HG02763 (cell line): ENCODE measurements at regions not wholly inside any gene's neighbourhood (a gene's known extent, or its start where the extent isn't known, plus 50 kb on each side); places are given as distances from the start of the nearest gene placed in this dataset.
"Not testable (repeated sequence)": the region's sequence is repeated elsewhere in the genome, so short reads cannot be mapped to it uniquely, and the experiment has no call there.

Source experiments
- ATAC-seq: cut with Tn5 transposase; IDR thresholded peaks from one replicate; pipeline ENCODE4 v1.9.1; 2021; ENCODE audit warnings: mild to moderate bottlenecking, moderate library complexity; ENCODE audit not compliant: unreplicated experiment

DNA sequence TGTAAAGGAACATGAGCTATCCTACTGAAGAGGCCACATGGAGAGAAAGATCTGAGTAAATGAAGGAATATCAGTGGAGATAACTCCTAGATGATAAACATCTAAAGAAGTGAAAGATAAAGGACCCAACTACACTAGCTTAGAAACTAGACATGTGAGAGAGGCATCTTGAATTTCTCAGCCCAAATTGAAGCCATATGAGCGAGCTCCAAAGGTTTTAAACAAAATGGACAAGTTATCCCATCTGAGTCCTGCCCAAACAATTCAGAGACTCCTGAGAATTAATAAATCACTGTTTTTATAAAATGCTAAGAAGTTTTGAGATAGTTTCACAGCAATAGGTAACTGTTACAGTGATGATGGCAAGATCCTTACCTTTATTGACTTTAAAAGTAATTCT lies 438.9 kb downstream of the NAV3 start:
- no peak for ATAC-seq

DNA sequence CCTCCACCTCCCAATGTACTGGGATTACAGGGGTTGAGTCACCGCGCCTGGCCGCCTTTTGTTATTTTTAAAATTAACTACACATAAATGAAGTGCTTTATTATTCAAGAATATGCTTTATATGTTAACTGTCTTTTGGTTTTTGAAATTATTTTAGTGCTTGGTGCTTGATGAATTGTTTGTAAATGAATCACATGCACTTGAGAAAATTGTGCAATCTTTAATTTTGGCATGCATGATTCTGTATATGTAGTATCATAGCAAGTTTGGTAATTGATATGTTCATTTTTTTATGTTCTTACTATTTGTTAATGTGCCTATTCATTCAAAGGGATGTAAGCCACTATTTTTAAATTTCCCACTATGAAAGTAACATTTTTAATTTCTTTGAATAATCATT lies 440.9 kb downstream of the NAV3 start:
- no peak for ATAC-seq

GRCh38 chr12:78275886-78276285 lies 445.2 kb downstream of the NAV3 start:
- ATAC-seq, result no peak

DNA sequence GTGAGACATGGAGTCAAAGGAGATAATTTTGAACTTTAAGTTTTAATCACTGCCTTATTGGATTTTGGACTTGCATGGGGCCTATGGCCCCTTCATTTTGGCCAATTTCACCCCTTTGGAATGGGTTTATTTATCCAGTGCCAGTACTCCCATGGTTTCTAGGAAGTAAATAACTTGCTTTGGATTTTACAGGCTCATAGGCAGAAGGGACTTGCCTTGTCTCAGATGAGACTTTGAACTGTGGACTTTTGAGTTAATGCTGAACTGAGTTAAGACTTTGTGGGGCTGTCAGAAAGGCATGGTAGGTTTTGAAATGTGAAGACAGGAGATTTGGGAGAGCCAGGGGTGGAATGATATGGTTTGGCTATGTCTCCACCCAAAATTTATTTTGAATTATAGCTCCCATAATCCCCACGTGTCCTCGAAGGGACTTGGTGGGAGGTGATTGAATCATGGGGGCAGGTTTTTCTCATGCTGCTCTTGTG lies 448.1 kb downstream of the NAV3 start:
- no peak for ATAC-seq

- no peak for ATAC-seq
These were observed 448.9 kb downstream of the NAV3 start for GRCh38 chr12:78279567-78279966.

- ATAC-seq, result not testable (repeated sequence)
These were observed 450.4 kb downstream of the NAV3 start for GRCh38 chr12:78281102-78281501.

DNA sequence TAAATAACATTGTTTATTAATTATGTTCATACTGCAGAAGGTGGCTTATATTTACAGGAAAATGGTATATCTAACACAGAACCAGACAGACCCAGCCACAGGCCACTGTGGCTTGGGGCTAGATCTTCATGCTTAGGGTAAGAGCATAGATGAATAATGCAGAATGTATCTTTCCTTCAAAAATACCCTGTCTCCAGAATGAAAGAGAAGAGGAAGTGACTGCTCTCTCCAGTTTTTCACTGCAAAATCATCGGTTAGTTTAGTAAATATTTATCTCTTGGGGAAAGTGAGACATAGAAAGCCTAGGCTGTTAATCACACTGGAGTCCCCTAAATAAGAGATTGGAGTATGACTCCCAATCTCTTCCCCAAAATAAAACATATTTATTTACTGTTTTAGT lies 453.7 kb downstream of the NAV3 start:
- ATAC-seq, result no peak

DNA sequence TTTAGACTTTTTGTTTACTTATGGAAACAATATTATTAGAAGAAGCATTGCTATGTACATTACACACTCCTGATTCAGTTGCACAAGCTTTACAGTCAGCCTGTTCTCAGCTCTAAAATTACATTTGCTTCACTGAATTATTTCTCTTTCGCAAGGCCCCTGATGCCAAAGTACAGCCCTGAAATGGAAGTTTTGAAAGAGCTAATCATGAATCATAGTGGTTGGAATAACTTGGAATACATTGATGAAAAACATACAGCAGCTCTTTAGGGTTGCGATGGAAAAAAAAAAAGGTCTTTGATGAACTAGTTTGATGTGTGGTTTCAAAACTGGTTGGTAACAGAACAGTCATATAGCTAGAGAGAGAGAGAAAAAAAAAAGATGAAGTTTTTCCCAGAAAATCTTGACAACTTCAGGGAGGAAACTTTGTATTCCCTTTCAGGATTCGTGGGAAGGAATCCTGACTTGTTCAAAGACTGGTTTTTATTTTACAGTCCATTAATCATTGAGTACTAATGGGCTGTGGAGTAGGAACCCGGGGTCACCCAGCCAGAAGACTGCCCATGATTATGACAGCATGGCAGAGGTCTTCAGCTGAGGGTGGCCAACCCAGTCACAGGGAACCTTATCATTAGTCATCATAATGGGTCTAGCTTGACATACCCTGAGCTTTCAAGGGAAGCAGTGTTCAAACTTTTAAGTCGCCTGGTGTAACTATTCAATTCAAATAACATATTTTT lies 460.1 kb downstream of the NAV3 start:
- no peak for ATAC-seq

DNA sequence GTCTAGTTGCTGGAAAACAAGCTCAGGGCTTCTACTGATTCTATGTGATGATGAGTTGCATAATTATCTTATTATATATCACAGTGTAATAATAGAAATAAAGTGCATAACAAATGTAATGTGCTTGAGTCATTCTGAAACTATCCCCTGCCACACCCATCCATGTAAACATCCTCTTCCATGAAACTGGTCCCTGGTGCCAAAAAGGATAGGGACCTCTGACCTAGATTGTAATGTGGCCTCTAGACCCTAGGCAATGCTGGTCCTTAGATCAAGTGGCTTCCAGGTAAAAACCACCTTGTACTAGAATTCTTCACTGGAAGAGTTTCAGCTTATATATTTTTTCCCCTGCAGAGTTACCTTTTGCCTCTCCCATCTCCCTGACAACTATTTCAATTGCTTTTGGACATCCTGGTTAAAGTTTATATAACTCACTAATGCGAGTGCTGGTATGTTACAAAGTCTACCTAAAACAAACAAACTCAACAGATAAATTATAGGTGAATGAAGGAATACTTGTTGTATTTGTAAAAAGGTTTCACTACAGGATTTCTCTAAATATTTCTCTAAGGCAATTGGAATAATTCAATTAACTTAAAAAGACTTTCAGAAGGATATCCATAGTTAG lies 462.5 kb downstream of the NAV3 start:
- ATAC-seq, result no peak

GRCh38 chr12:78301282-78301681 lies 470.6 kb downstream of the NAV3 start:
- ATAC-seq, result not testable (repeated sequence)

DNA sequence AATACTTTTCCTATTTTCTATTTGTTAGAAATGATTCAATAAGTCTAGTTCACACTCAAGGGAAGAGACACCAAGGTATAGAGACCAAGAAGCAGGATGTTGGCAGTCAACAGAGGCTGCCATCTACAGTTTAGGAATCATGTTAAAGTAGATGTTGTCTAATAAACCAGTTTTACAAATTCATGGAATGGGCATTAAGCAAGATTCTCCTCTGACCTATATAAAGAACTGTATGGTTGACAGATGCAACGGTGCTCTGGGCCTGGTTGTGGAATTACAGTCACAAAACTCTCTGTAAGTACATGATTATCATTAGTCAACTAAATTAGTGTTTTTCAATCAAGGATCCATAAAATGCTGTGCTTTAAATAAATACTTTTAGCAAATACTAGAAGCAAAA lies 475.1 kb downstream of the NAV3 start:
- ATAC-seq, result no peak

DNA sequence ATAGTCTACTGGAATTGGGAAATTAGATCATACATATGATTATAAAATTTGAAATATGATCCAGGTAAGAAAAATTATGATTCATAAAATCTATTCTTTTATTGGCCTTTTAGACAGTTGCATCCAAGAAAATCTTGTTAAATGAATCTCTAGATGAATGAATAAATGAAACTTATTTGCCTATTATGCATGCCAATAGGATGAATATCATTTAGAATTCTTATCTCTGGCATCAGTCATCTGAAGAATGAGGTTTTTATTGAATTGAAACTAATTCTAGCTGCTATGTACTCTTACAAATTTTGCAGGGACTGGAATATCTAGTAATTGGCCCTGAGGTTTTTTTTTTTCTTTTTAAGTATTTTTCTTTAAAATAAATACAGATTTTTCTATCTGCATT lies 475.5 kb downstream of the NAV3 start:
- ATAC-seq, result no peak

DNA sequence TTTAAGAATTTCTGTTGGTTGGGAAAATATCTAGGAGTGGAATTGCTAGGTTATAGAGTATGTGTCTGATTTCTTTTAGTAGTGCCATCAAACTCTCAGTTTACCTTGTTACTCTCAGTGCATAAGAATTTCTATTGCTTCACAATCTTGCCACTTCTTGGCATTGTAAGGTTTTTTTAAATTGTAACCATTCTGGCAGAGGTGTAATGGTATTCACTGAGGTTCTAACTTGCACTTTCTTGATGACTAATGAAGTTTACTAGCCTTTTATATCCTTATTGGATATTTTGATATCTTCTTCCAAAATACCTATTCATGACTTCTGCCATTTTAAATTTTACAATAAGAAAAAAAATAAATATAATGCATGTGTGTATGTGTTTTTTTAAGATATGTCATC lies 478.0 kb downstream of the NAV3 start:
- ATAC-seq, result no peak

DNA sequence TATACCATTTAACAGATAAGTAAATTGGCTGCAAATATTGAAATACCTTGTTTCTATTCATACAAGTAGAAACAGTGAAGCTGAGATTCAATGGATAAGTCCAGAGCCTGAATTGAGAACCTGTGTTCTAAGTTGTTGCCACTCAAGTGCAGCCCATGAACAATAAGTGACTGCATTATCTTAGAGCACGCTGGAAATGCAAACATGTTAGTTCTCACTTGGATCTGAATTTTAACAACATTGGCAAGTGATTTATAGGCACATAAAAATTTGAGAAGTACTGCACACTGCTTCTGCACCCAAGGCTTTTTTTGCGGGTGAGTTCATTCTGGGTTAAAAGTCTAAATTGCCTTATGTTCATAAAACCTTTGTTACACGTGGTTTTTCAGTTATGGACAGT lies 484.3 kb downstream of the NAV3 start:
- no peak for ATAC-seq

GRCh38 chr12:78316136-78316535 lies 485.4 kb downstream of the NAV3 start:
- no peak for ATAC-seq

DNA sequence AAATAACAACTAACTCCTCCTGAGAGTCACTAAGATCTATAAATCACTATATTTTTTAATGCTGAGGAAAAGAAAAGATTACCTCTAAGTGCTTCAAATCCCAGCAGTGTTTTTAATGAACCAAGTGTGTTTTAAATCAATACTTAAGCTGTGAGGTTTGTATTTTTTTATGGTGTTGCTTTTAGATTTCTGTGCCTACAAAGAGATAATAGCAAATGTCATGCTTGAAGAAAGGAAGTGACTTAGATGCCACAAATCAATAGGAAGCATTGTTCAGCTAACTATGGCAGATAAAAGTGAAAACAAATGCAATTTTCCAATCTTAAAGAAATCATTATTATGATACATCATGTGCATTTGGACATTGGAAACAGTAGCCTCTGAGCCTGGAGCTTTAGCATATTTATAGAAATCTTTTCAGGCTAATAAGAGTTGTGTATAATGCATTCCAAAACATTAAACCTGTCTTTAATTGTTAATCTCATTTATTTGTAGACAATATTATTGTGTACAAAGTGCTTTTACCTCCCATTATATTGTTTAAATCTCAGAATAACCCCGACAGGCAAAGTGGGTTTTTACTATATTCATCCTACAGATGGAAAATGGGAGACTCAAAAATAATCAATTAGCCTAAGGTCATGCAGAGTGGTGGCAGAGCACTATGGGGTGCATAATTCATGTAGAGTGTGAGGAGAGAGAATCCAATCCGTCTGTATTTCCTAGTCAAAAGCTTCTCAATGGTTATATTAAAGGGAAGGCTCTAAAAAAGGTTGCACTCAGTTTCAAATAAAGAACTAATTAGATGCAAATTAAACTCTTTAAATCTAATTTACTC lies 486.2 kb downstream of the NAV3 start:
- no peak for ATAC-seq

- ATAC-seq, result no peak
These were observed 491.0 kb downstream of the NAV3 start for GRCh38 chr12:78321696-78322095.

GRCh38 chr12:78323226-78323625 lies 492.5 kb downstream of the NAV3 start:
- ATAC-seq, result no peak

DNA sequence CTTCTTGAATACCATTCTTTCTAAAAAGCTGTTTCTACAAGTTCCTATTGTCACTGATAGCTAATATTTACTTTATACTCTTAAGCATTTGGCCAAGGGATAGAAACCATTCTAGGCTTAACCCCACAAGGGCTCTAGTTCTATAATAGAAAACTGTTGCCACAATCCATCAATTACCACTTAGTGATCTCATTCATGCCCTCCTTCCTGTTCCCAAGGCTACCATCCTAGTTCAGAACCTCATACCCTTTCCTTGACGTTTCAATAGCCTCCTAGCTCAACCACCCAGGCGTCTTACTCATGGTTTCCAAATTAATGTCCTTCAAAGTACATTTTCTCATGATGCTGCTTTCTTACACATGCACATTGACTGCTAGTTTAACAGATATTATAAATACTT lies 493.5 kb downstream of the NAV3 start:
- no peak for ATAC-seq

- no peak for ATAC-seq
These were observed 497.8 kb downstream of the NAV3 start for GRCh38 chr12:78328524-78328923.

DNA sequence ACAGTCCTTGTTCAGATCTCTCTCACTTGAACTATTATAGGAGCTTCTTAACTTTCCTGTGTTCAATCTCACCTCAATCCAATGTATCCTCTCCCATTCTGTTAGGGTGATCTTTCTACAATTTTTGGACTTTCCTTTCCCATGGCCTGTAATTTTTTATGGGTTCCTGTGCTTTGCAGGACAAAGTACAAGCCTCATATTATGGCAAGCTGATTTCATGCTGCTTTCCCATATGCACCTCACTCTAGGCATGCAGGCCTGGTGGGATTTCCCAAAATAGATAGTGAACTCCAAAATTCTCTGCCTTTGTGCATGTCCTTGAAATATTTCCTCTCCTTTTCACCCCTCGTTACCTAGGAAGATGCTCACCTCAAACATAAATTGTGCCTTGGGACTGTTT lies 499.4 kb downstream of the NAV3 start:
- no peak for ATAC-seq

GRCh38 chr12:78331181-78331580 lies 500.5 kb downstream of the NAV3 start:
- ATAC-seq, result no peak
